ENCODE measurements at regions not wholly inside any gene's neighbourhood (a gene's known extent, or its start where the extent isn't known, plus 50 kb on each side); places are given as distances from the start of the nearest gene placed in this dataset.

- Histone ChIP-seq H3K27ac (no peak overlapping the region), H3K9me3 (no peaks in the 10 kb centered on the region), H3K4me1 (no peaks in the 10 kb centered on the region), H3K27me3 (no peaks in the 10 kb centered on the region), H3K4me3 (no peak overlapping the region), H3K36me3 (replicated peaks in 1 of 2; ENCODE audit: insufficient read depth in 1 of 2, low read depth in 2 of 2) (no peaks in the 10 kb centered on the region)
- intact Hi-C loops (cut with DNase I): no loop called here
- TF ChIP-seq POLR2A (IDR thresholded peaks at IDR 0.05) (no peak), CTCF (IDR thresholded peaks at IDR 0.05) (no peak)
- ATAC-seq: no peak
- WGBS, 2 donors: 35% methylated on average over 3 of the region's 3 CpGs
- no peak for DNase-seq
Observed at GRCh38 chr4:180596888-180597483, 1646.2 kb upstream of the TENM3 start.

- no peak for DNase-seq
- intact Hi-C loops (cut with DNase I): no loop called here
Observed at GRCh38 chr4:180598281-180598680, 1644.9 kb upstream of the TENM3 start.

GRCh38 chr4:180603791-180604190 is 1639.4 kb upstream of the TENM3 start:
- H3K4me3 ChIP-seq: no peak overlapping the region
- H3K4me1 ChIP-seq: no peaks in the 10 kb centered on the region
- H3K36me3 ChIP-seq (replicated peaks in 1 of 2; ENCODE audit: insufficient read depth in 1 of 2, low read depth in 2 of 2): no peaks in the 10 kb centered on the region
- intact Hi-C loops (cut with DNase I): no loop called here
- no peak for TF ChIP-seq POLR2A (IDR thresholded peaks at IDR 0.05)
- TF ChIP-seq CTCF (IDR thresholded peaks at IDR 0.05): no peak
- no peak overlapping the region for H3K27ac ChIP-seq
- no peak for DNase-seq
- no peak for ATAC-seq
- 57 to 86% methylated on average over 2 of the region's 2 CpGs for WGBS, 2 donors
- H3K27me3 ChIP-seq: no peaks in the 10 kb centered on the region
- no peaks in the 10 kb centered on the region for H3K9me3 ChIP-seq

More at GRCh38 chr4:180598281-180598680, 1644.9 kb upstream of the TENM3 start:
- Histone ChIP-seq H3K9me3 (no peaks in the 10 kb centered on the region), H3K27me3 (no peaks in the 10 kb centered on the region), H3K27ac (no peak overlapping the region), H3K4me1 (no peaks in the 10 kb centered on the region), H3K4me3 (no peak overlapping the region), H3K36me3 (replicated peaks in 1 of 2; ENCODE audit: insufficient read depth in 1 of 2, low read depth in 2 of 2) (no peaks in the 10 kb centered on the region)
- no peak for TF ChIP-seq POLR2A (IDR thresholded peaks at IDR 0.05)
- no peak for TF ChIP-seq CTCF (IDR thresholded peaks at IDR 0.05)
- ATAC-seq: no peak

- no peak for DNase-seq
- H3K27me3 ChIP-seq: no peaks in the 10 kb centered on the region
- no peak for ATAC-seq
- intact Hi-C loops (cut with DNase I): no loop called here
- WGBS, 2 donors: 54 to 68% methylated on average over 2 of the region's 2 CpGs
- no peak overlapping the region for H3K27ac ChIP-seq
- no peaks in the 10 kb centered on the region for H3K9me3 ChIP-seq
- no peak for TF ChIP-seq CTCF (IDR thresholded peaks at IDR 0.05)
- TF ChIP-seq POLR2A (IDR thresholded peaks at IDR 0.05): no peak
- H3K36me3 ChIP-seq (replicated peaks in 1 of 2; ENCODE audit: insufficient read depth in 1 of 2, low read depth in 2 of 2): no peaks in the 10 kb centered on the region
- H3K4me1 ChIP-seq: no peaks in the 10 kb centered on the region
- H3K4me3 ChIP-seq: no peak overlapping the region
Observed at GRCh38 chr4:180610324-180610723, 1632.9 kb upstream of the TENM3 start.

- Histone ChIP-seq H3K4me1 (no peaks in the 10 kb centered on the region), H3K9me3 (no peaks in the 10 kb centered on the region), H3K4me3 (no peak overlapping the region), H3K36me3 (replicated peaks in 1 of 2; ENCODE audit: insufficient read depth in 1 of 2, low read depth in 2 of 2) (no peaks in the 10 kb centered on the region), H3K27me3 (no peaks in the 10 kb centered on the region), H3K27ac (no peak overlapping the region)
- intact Hi-C loops (cut with DNase I): no loop called here
- DNase-seq (no peak), ATAC-seq (no peak)
- 66 to 69% methylated on average over 3 of the region's 3 CpGs for WGBS, 2 donors
- TF ChIP-seq CTCF (IDR thresholded peaks at IDR 0.05): no peak
- TF ChIP-seq POLR2A (IDR thresholded peaks at IDR 0.05): no peak
Observed at GRCh38 chr4:180615746-180616145, 1627.5 kb upstream of the TENM3 start.
